Brain microvascular endothelial cell (primary cell): ENCODE measurements at regions not wholly inside any gene's neighbourhood (a gene's known extent, or its start where the extent isn't known, plus 50 kb on each side); places are given as distances from the start of the nearest gene placed in this dataset.

Experiments
- DNase-seq: peaks from one replicate; pipeline ENCODE4 v3.0.0-alpha.2; 2020
- H3K27ac ChIP-seq: fragments of 250-450 bp; sonication (Bioruptor Pico); 2 replicates; pipeline ENCODE4 v1.5.1; 2020; ENCODE audit warnings: mild to moderate bottlenecking, moderate library complexity
- H3K27me3 ChIP-seq: fragments of 250-450 bp; sonication (Bioruptor Pico); replicated peaks from 2 replicates; pipeline ENCODE4 v1.5.1; 2020; ENCODE audit warnings: mild to moderate bottlenecking
- H3K36me3 ChIP-seq: fragments of 250-450 bp; sonication (Bioruptor Pico); replicated peaks from 2 replicates; pipeline ENCODE4 v1.5.1; 2020; ENCODE audit warnings: mild to moderate bottlenecking
- H3K4me3 ChIP-seq: 2 replicates; pipeline ENCODE4 v1.5.1; 2011; ENCODE audit warnings: low read depth, mild to moderate bottlenecking, control low read depth, low read length, moderate library complexity
- CTCF ChIP-seq: IDR thresholded peaks from 2 replicates; pipeline ENCODE4 v1.5.1; 2011; ENCODE audit warnings: low read depth, mild to moderate bottlenecking, moderate library complexity, low read length, control low read depth, inconsistent platforms; ENCODE audit errors: missing control alignments
- in situ Hi-C: cut with HindIII; loops from 2 replicates; pipeline ENCODE4 v1.10.0; 2017; ENCODE audit warnings: low sequenced_read_pairs, low pct_ligation_motif_present

DNA sequence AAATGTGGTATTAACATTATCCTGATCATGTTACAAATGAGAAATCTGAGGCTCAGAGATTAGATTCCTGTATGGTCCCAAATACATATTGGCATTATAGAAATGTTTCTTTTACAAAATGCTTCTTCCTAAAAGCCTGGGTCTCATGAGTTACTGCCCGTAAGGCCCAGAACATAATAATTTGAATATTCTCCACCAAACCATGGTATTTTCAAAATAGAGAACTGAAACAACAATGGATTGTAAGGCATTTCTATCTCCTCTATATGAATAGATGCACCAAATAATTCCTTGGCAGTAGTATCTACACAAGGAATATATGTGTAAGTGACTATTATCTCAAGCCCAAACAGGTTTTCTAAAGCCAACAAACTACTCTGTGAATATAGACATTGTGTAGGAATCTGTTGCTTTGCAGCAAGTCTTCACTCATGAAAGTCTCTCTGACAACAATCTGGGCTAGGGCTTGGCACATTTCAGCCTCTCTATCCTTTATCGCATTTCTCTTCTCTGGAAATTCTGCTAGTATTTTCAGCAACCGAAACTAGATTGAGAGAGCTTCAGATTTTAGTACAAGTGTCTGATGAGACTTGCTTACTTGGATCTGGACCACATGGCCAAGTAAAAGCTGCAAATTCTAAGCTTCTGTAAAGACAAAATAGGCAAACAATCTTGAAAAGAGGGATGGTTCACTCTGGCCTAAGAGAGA is 112.8 kb upstream of the ARHGAP20 start:
- no peak for DNase-seq
- H3K36me3 ChIP-seq = no peaks in the 10 kb centered on the region
- in situ Hi-C loops = no loop called here
- no peak overlapping the region for H3K4me3 ChIP-seq
- TF ChIP-seq CTCF = no peak
- no peaks in the 10 kb centered on the region for H3K27me3 ChIP-seq
- no peak overlapping the region for H3K27ac ChIP-seq

DNA sequence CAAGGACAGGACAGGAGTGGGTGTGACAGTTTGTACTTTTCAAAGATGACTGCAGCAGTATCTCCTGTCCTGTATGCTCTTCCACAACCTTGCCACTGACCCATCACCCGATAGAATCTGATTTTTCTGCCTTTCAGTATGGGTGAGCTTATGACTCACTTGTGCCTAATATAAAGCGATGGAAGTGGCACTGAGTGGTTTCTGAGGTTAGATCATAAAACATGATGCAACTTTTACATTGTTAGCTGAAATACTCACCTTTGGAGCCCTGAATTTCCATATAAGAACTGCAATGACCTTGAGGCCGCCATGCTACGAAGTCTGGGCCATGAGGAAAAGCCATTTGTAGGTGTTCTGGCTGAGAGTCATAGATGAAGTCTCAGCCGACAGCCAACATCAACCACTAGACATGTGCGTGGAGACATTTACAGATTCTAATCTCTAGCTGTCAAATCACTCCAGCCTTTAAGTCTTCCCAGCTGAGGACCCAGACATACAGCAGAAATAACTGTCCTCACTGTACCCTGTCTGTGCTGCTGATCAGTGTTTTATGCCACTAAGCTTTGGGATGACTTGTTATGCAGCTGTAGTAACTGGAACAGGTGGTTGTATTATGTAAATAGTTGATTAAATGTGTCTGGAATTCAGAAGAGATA is 105.9 kb upstream of the ARHGAP20 start:
- DNase-seq = no peak
- TF ChIP-seq CTCF = no peak

DNA sequence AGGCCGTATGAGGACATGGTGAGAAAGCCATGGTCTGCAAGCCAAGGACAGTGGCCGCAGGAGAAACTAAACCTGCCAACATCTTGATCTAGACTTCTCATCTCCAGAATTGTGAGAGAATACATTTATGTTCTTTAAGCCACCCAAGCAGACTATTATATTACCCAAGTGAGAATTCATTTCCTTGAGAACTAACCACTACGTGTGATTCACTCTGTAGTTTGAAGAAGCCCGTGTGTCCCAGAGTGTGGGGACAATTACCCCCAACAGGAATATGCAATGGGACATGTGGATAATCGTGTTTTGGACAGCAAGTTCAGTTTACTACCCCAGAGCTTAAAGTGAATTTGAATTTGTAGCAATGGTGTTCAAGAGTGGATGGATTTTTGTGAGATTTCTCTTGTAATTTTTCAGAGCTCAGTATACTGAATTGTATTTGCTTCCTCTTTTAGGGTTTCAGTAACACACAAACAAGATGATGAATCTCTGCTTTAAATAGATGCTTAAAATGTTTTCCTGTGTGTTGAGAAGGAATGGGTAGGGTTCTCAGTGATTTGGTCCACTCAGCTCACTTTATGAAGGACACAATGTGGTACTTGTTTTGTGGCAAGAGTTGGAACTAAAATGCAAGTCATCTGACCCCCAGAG is 100.0 kb upstream of the ARHGAP20 start:
- in situ Hi-C loops = no loop called here
- no peak for DNase-seq
- H3K4me3 ChIP-seq = no peak overlapping the region
- no peak for TF ChIP-seq CTCF
- no peaks in the 10 kb centered on the region for H3K27me3 ChIP-seq
- no peak overlapping the region for H3K27ac ChIP-seq
- H3K36me3 ChIP-seq = no peaks in the 10 kb centered on the region

More for the DNA sequence above, 105.9 kb upstream of the ARHGAP20 start:
- Histone ChIP-seq H3K4me3 (no peak overlapping the region), H3K27ac (no peak overlapping the region), H3K36me3 (no peaks in the 10 kb centered on the region), H3K27me3 (no peaks in the 10 kb centered on the region)
- in situ Hi-C loops = no loop called here

- Histone ChIP-seq H3K4me3 (no peak overlapping the region), H3K27me3 (no peaks in the 10 kb centered on the region), H3K36me3 (no peaks in the 10 kb centered on the region), H3K27ac (no peak overlapping the region)
- in situ Hi-C loops = no loop called here
- TF ChIP-seq CTCF = no peak
- no peak for DNase-seq
Observed at GRCh38 chr11:110809417-110810199, 97.4 kb upstream of the ARHGAP20 start.

- no peaks in the 10 kb centered on the region for H3K36me3 ChIP-seq
- no peak overlapping the region for H3K27ac ChIP-seq
- TF ChIP-seq CTCF = no peak
- H3K4me3 ChIP-seq = no peak overlapping the region
- DNase-seq = no peak
- no peaks in the 10 kb centered on the region for H3K27me3 ChIP-seq
- in situ Hi-C loops = no loop called here
Observed at GRCh38 chr11:110808248-110808647, 96.0 kb upstream of the ARHGAP20 start.
